Hepatocyte (in vitro differentiated cells): ENCODE measurements at regions not wholly inside any gene's neighbourhood (a gene's known extent, or its start where the extent isn't known, plus 50 kb on each side); places are given as distances from the start of the nearest gene placed in this dataset.

Experiments
- CTCF ChIP-seq: fragments of 200-600 bp; sonication (generic); IDR thresholded peaks from 2 replicates; pipeline ENCODE4 v1.5.1; 2016; ENCODE audit warnings: antibody characterized with exemption, mild to moderate bottlenecking; ENCODE audit not compliant: poor library complexity
- EZH2 ChIP-seq: fragments of 200-600 bp; sonication (generic); IDR thresholded peaks from 2 replicates; pipeline ENCODE4 v1.6.1; 2016; ENCODE audit warnings: antibody characterized with exemption, mild to moderate bottlenecking, borderline replicate concordance

DNA sequence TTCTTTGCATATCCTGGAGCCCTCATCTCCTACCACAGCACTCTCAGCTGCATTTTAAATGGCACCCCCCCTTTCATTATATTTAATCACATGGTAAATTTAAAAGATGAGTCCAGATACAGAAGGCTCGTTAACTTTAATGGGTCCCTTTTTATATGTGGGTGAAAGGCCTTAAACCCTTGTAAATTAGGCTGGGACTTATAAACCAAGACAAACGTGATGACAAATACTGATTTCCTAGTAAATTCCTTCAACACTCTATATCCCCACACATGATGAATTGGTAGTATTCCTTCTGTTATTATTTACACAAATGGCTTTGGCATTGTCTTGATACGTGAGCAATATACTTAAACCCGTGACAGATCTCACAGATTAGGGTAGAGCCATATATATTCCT is 210.6 kb downstream of the CAAP1 start:
- TF ChIP-seq CTCF (no peak), EZH2 (no peak)
